ENCODE measurements at regions not wholly inside any gene's neighbourhood (a gene's known extent, or its start where the extent isn't known, plus 50 kb on each side); places are given as distances from the start of the nearest gene placed in this dataset.

- no peak for TF ChIP-seq OSR2 (tag by site-specific recombination; IDR thresholded peaks at IDR 0.05)
- TF ChIP-seq, protein P1, sequence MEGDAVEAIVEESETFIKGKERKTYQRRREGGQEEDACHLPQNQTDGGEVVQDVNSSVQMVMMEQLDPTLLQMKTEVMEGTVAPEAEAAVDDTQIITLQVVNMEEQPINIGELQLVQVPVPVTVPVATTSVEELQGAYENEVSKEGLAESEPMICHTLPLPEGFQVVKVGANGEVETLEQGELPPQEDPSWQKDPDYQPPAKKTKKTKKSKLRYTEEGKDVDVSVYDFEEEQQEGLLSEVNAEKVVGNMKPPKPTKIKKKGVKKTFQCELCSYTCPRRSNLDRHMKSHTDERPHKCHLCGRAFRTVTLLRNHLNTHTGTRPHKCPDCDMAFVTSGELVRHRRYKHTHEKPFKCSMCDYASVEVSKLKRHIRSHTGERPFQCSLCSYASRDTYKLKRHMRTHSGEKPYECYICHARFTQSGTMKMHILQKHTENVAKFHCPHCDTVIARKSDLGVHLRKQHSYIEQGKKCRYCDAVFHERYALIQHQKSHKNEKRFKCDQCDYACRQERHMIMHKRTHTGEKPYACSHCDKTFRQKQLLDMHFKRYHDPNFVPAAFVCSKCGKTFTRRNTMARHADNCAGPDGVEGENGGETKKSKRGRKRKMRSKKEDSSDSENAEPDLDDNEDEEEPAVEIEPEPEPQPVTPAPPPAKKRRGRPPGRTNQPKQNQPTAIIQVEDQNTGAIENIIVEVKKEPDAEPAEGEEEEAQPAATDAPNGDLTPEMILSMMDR (tag by site-specific recombination; IDR thresholded peaks at IDR 0.05), result no peak
These were observed 1379.1 kb upstream of the CDH2 start for GRCh38 chr18:29556070-29556469.
